Type B pancreatic cell (in vitro differentiated cells): ENCODE measurements at regions not wholly inside any gene's neighbourhood (a gene's known extent, or its start where the extent isn't known, plus 50 kb on each side); places are given as distances from the start of the nearest gene placed in this dataset.

Experiments used
- DNase-seq: peaks from one replicate; pipeline ENCODE4 v3.0.0; 2021; ENCODE audit warnings: mixed read lengths; ENCODE audit not compliant: unreplicated experiment; ENCODE audit errors: extremely low spot score
- H3K27ac Mint-ChIP-seq: 2 replicates; pipeline ENCODE4 v1.8.0; 2021; ENCODE audit warnings: mild to moderate bottlenecking, mixed read lengths
- H3K27me3 Mint-ChIP-seq: 2 replicates; pipeline ENCODE4 v1.8.0; 2021; ENCODE audit warnings: mixed read lengths
- H3K36me3 Mint-ChIP-seq: 2 replicates; pipeline ENCODE4 v1.8.0; 2021; ENCODE audit warnings: mixed read lengths
- H3K4me1 Mint-ChIP-seq: one replicate; pipeline ENCODE4 v1.8.0; 2021; ENCODE audit warnings: mixed read lengths; ENCODE audit not compliant: unreplicated experiment
- H3K4me3 Mint-ChIP-seq: 2 replicates; pipeline ENCODE4 v1.8.0; 2021; ENCODE audit warnings: mild to moderate bottlenecking, mixed read lengths
- H3K9me3 Mint-ChIP-seq: 2 replicates; pipeline ENCODE4 v1.8.0; 2021; ENCODE audit warnings: mixed read lengths
- CTCF ChIP-seq: fragments of 200-600 bp; sonication (generic); conservative IDR thresholded peaks from 2 replicates; pipeline ENCODE4 v1.5.0; 2021; ENCODE audit warnings: antibody characterized with exemption, mild to moderate bottlenecking

GRCh38 chr14:59086241-59086882, 102.1 kb upstream of the DAAM1 start:
- TF ChIP-seq CTCF, result no peak
- H3K4me1 Mint-ChIP-seq, result peaks cover 17% of the 10 kb centered on the region
- no peak overlapping the region for H3K4me3 Mint-ChIP-seq
- no peaks in the 10 kb centered on the region for H3K36me3 Mint-ChIP-seq
- no peaks in the 10 kb centered on the region for H3K9me3 Mint-ChIP-seq
- no peaks in the 10 kb centered on the region for H3K27me3 Mint-ChIP-seq
- no peak for DNase-seq
- no peak overlapping the region for H3K27ac Mint-ChIP-seq

GRCh38 chr14:59087240-59087639, 101.2 kb upstream of the DAAM1 start:
- no peak overlapping the region for H3K4me3 Mint-ChIP-seq
- H3K36me3 Mint-ChIP-seq, result no peaks in the 10 kb centered on the region
- H3K4me1 Mint-ChIP-seq, result peaks cover 17% of the 10 kb centered on the region
- no peaks in the 10 kb centered on the region for H3K27me3 Mint-ChIP-seq
- no peak overlapping the region for H3K27ac Mint-ChIP-seq
- DNase-seq, result no peak
- no peak for TF ChIP-seq CTCF
- no peaks in the 10 kb centered on the region for H3K9me3 Mint-ChIP-seq

- Mint-ChIP-seq H3K4me3 (no peak overlapping the region), H3K27me3 (peaks cover 4% of the 10 kb centered on the region), H3K27ac (no peak overlapping the region), H3K36me3 (no peaks in the 10 kb centered on the region), H3K4me1 (peaks cover 17% of the 10 kb centered on the region), H3K9me3 (no peaks in the 10 kb centered on the region)
- TF ChIP-seq CTCF, result no peak
- DNase-seq, result no peak
Measured at GRCh38 chr14:59087711-59088110, 100.8 kb upstream of the DAAM1 start.

GRCh38 chr14:59090572-59090971, 97.9 kb upstream of the DAAM1 start:
- no peak overlapping the region for H3K4me3 Mint-ChIP-seq
- TF ChIP-seq CTCF, result no peak
- no peaks in the 10 kb centered on the region for H3K36me3 Mint-ChIP-seq
- H3K27me3 Mint-ChIP-seq, result peaks cover 5% of the 10 kb centered on the region
- DNase-seq, result no peak
- peaks cover 17% of the 10 kb centered on the region for H3K4me1 Mint-ChIP-seq
- no peaks in the 10 kb centered on the region for H3K9me3 Mint-ChIP-seq
- no peak overlapping the region for H3K27ac Mint-ChIP-seq

GRCh38 chr14:59091404-59091803, 97.1 kb upstream of the DAAM1 start:
- peaks cover 12% of the 10 kb centered on the region for H3K4me1 Mint-ChIP-seq
- H3K4me3 Mint-ChIP-seq, result no peak overlapping the region
- TF ChIP-seq CTCF, result no peak
- H3K27ac Mint-ChIP-seq, result no peak overlapping the region
- H3K27me3 Mint-ChIP-seq, result peaks cover 5% of the 10 kb centered on the region
- no peaks in the 10 kb centered on the region for H3K36me3 Mint-ChIP-seq
- DNase-seq, result no peak
- H3K9me3 Mint-ChIP-seq, result no peaks in the 10 kb centered on the region

GRCh38 chr14:59091976-59092375, 96.5 kb upstream of the DAAM1 start:
- peaks cover 5% of the 10 kb centered on the region for H3K27me3 Mint-ChIP-seq
- H3K36me3 Mint-ChIP-seq, result no peaks in the 10 kb centered on the region
- peaks cover 6% of the 10 kb centered on the region for H3K4me1 Mint-ChIP-seq
- no peaks in the 10 kb centered on the region for H3K9me3 Mint-ChIP-seq
- no peak for TF ChIP-seq CTCF
- H3K27ac Mint-ChIP-seq, result no peak overlapping the region
- H3K4me3 Mint-ChIP-seq, result no peak overlapping the region
- DNase-seq, result no peak
